ENCODE measurements at regions not wholly inside any gene's neighbourhood (a gene's known extent, or its start where the extent isn't known, plus 50 kb on each side); places are given as distances from the start of the nearest gene placed in this dataset.
"Not testable (repeated sequence)": the region's sequence is repeated elsewhere in the genome, so short reads cannot be mapped to it uniquely, and the experiment has no call there.

GRCh38 chrX:142898164-142898563 lies 127.6 kb upstream of the SPANXN4 start:
- no peaks in the 10 kb centered on the region for H3K27me3 Mint-ChIP-seq
- CTCF ChIA-PET: no interaction called here
- intact Hi-C loops (cut with micrococcal nuclease): no loop called here
- no peak for DNase-seq
- no peak for TF ChIP-seq CTCF (IDR thresholded peaks at IDR 0.05)
- H3K27ac Mint-ChIP-seq: no peak overlapping the region
- no peak overlapping the region for H3K4me3 Mint-ChIP-seq
- H3K4me1 Mint-ChIP-seq: no peaks in the 10 kb centered on the region
- no peaks in the 10 kb centered on the region for H3K9me3 Mint-ChIP-seq
- no peaks in the 10 kb centered on the region for H3K36me3 Mint-ChIP-seq (ENCODE audit: low read depth)
- POLR2A ChIA-PET: no interaction called here
- ATAC-seq (ENCODE audit: low read depth): no peak

- intact Hi-C loops (cut with micrococcal nuclease): no loop called here
- no peak overlapping the region for H3K27ac Mint-ChIP-seq
- DNase-seq: no peak
- ChIA-PET CTCF (no interaction called here), POLR2A (no interaction called here)
- no peaks in the 10 kb centered on the region for H3K4me1 Mint-ChIP-seq
- no peaks in the 10 kb centered on the region for H3K36me3 Mint-ChIP-seq (ENCODE audit: low read depth)
- no peak for TF ChIP-seq CTCF (IDR thresholded peaks at IDR 0.05)
- peaks cover 3% of the 10 kb centered on the region for H3K9me3 Mint-ChIP-seq
- ATAC-seq (ENCODE audit: low read depth): no peak
- H3K4me3 Mint-ChIP-seq: no peak overlapping the region
- H3K27me3 Mint-ChIP-seq: no peaks in the 10 kb centered on the region
Measured at GRCh38 chrX:142923201-142923600, 102.5 kb upstream of the SPANXN4 start.

- Mint-ChIP-seq H3K36me3 (ENCODE audit: low read depth) (no peaks in the 10 kb centered on the region), H3K27me3 (no peaks in the 10 kb centered on the region), H3K4me1 (no peaks in the 10 kb centered on the region), H3K27ac (no peak overlapping the region), H3K9me3 (peaks cover 2% of the 10 kb centered on the region), H3K4me3 (no peak overlapping the region)
- CTCF ChIA-PET: no interaction called here
- ATAC-seq (ENCODE audit: low read depth) (no peak), DNase-seq (no peak)
- intact Hi-C loops (cut with micrococcal nuclease): no loop called here
- no peak for TF ChIP-seq CTCF (IDR thresholded peaks at IDR 0.05)
- POLR2A ChIA-PET: no interaction called here
Measured at GRCh38 chrX:142938793-142939192, 86.9 kb upstream of the SPANXN4 start.

GRCh38 chrX:142972147-142972809 lies 53.5 kb upstream of the SPANXN4 start:
- intact Hi-C loops (cut with micrococcal nuclease): not testable (repeated sequence)

More at GRCh38 chrX:142972147-142972809, 53.5 kb upstream of the SPANXN4 start:
- CTCF ChIA-PET; POLR2A ChIA-PET; H3K27me3 Mint-ChIP-seq; ATAC-seq (ENCODE audit: low read depth); H3K4me3 Mint-ChIP-seq; H3K36me3 Mint-ChIP-seq (ENCODE audit: low read depth); H3K9me3 Mint-ChIP-seq; H3K4me1 Mint-ChIP-seq; DNase-seq; H3K27ac Mint-ChIP-seq: not testable (repeated sequence)

Data from activated B cell treated with CpG ODN at 0.5 μM for 24 hours (primary cell).